DND-41 (cell line): ENCODE measurements at regions not wholly inside any gene's neighbourhood (a gene's known extent, or its start where the extent isn't known, plus 50 kb on each side); places are given as distances from the start of the nearest gene placed in this dataset.

ENCODE experiments used
- ATAC-seq: fragments of 200-7000 bp; cut with Tn5 transposase; 3 replicates; pipeline ENCODE4 v1.9.1; 2021; ENCODE audit warnings: low read depth; ENCODE audit not compliant: insufficient read depth
- DNase-seq: peaks from one replicate; pipeline ENCODE4 v3.0.0-alpha.2; 2020
- H2AFZ ChIP-seq: 2 replicates; pipeline ENCODE4 v1.6.0; 2012; ENCODE audit warnings: low read depth, low read length
- H3K27ac ChIP-seq: 2 replicates; pipeline ENCODE4 v1.5.1; 2012; ENCODE audit warnings: low read length, inconsistent platforms
- H3K27me3 ChIP-seq: fragments of 200-600 bp; sonication (generic); 2 replicates; pipeline ENCODE4 v1.6.0; 2012; ENCODE audit warnings: low read length, mild to moderate bottlenecking, inconsistent platforms; ENCODE audit not compliant: insufficient read depth, poor library complexity
- H3K36me3 ChIP-seq: 2 replicates; pipeline ENCODE4 v1.5.1; 2012; ENCODE audit warnings: low read length, inconsistent platforms; ENCODE audit not compliant: insufficient read depth
- H3K4me1 ChIP-seq: 2 replicates; pipeline ENCODE4 v1.5.1; 2012; ENCODE audit warnings: mild to moderate bottlenecking, low read length; ENCODE audit not compliant: insufficient read depth
- H3K4me2 ChIP-seq: 2 replicates; pipeline ENCODE4 v1.6.0; 2012; ENCODE audit warnings: mild to moderate bottlenecking, moderate library complexity, low read length, inconsistent platforms; ENCODE audit not compliant: insufficient read depth
- H3K4me3 ChIP-seq, 2 experiments: fragments of 200-600 bp in 1 of 2; shearing (Covaris generic) in 1 of 2; 2 replicates each; pipeline ENCODE4 v1.5.1; 2012 to 2016; ENCODE audit warnings: inconsistent platforms in 2 of 2, low read length in 2 of 2, mild to moderate bottlenecking in 2 of 2, low read depth in 1 of 2, moderate library complexity in 1 of 2
- H3K79me2 ChIP-seq: 2 replicates; pipeline ENCODE4 v1.6.0; 2012; ENCODE audit warnings: low read length, inconsistent platforms; ENCODE audit not compliant: insufficient read depth
- H3K9ac ChIP-seq: 2 replicates; pipeline ENCODE4 v1.6.0; 2012; ENCODE audit warnings: low read depth, mild to moderate bottlenecking, inconsistent platforms, low read length, moderate library complexity
- H3K9me3 ChIP-seq: 2 replicates; pipeline ENCODE4 v1.5.1; 2012; ENCODE audit warnings: low read length, moderate library complexity, mild to moderate bottlenecking, inconsistent platforms; ENCODE audit not compliant: insufficient read depth, severe bottlenecking
- H4K20me1 ChIP-seq: 2 replicates; pipeline ENCODE4 v1.6.0; 2012; ENCODE audit warnings: low read length; ENCODE audit not compliant: insufficient read depth
- EZH2 ChIP-seq: IDR thresholded peaks from 3 replicates; pipeline ENCODE4 v1.6.1; 2012; ENCODE audit warnings: borderline replicate concordance, low read depth, mild to moderate bottlenecking, moderate library complexity, low read length, inconsistent platforms; ENCODE audit not compliant: severe bottlenecking
- TF ChIP-seq, protein P1 (sequence below): IDR thresholded peaks from 2 replicates; pipeline ENCODE4 v1.5.1; 2012; ENCODE audit warnings: borderline replicate concordance, low read length, moderate library complexity, mild to moderate bottlenecking; ENCODE audit not compliant: poor library complexity, severe bottlenecking; ENCODE audit errors: extremely low read depth

DNA sequence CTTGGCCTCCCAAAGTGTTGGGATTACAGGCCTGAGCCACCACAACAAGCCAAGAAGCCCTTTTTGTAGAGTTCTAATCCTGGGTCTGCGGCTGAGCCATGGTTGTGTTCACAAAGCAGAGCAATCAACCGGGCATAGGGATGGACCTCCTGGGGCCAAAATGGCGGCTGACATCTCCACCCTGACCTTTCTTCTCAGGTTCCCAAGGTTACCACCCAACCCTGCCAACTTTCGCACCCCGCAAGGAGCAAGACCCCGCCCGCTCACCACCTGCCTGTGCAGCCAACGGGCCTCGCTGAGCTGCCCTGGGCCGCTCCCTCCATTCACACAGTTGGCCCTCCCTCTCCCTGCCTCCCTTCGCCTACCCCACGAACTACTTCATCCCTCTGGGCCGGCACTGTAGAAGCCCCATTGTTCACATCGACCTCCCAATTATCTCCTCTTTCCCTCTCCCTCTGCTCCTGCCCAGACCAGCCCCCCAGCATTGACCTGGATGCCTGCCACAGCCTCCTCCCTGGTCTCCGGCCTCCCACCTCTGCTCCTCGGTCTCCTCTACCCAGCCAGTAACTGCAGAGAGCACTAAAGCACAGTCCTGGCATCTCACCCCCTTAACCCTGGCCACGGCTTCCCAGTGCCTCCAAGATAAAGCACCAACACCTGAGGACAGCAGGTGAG, 62.0 kb upstream of the TFRC start:
- H3K9ac ChIP-seq, result no peak overlapping the region
- no peaks in the 10 kb centered on the region for H3K36me3 ChIP-seq
- H3K27ac ChIP-seq, result no peak overlapping the region
- H4K20me1 ChIP-seq, result no peaks in the 10 kb centered on the region
- H3K4me2 ChIP-seq, result no peak overlapping the region
- no peaks in the 10 kb centered on the region for H3K9me3 ChIP-seq
- no peak for ATAC-seq
- no peak overlapping the region for H3K4me3 ChIP-seq
- no peak for DNase-seq
- H3K27me3 ChIP-seq, result no peaks in the 10 kb centered on the region
- H2AFZ ChIP-seq, result no peak overlapping the region
- H3K79me2 ChIP-seq, result no peaks in the 10 kb centered on the region
- no peak for TF ChIP-seq EZH2
- TF ChIP-seq, protein P1, sequence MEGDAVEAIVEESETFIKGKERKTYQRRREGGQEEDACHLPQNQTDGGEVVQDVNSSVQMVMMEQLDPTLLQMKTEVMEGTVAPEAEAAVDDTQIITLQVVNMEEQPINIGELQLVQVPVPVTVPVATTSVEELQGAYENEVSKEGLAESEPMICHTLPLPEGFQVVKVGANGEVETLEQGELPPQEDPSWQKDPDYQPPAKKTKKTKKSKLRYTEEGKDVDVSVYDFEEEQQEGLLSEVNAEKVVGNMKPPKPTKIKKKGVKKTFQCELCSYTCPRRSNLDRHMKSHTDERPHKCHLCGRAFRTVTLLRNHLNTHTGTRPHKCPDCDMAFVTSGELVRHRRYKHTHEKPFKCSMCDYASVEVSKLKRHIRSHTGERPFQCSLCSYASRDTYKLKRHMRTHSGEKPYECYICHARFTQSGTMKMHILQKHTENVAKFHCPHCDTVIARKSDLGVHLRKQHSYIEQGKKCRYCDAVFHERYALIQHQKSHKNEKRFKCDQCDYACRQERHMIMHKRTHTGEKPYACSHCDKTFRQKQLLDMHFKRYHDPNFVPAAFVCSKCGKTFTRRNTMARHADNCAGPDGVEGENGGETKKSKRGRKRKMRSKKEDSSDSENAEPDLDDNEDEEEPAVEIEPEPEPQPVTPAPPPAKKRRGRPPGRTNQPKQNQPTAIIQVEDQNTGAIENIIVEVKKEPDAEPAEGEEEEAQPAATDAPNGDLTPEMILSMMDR, result no peak
- no peaks in the 10 kb centered on the region for H3K4me1 ChIP-seq

DNA sequence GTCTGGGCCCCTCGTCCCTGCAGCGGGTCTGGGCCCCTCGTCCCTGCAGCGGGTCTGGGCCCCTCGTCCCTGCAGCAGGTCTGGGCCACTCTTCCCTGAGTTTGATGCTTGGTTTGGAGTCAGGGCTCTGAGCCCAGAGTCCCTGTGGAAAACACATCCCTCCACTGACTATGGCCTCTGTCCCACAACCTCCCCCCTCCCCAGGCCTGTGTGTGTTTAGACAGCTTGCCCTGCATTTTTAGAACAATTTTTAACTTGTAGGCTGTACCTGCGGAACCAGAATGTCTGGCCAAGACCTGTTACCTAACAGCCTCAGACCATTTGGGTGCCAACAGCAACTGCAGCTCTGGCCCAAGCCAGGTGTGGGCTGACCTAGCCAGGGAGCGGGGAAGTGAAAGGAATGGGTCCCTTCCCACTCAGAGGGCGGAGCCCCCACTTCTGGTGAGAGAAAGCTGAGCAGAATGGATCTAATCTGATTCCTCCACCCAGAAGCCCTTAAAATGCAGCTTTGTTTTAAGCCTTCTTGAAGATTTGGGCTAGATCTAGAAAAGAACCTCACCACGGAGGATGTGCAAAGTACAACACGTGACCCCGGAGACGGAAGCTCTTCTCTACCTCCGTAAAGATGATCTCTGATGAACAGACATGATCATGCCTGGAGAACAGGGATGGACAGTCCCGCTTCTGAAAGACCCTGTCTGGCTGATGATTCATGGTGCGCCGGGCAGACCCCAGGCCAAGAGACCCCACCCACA, 60.5 kb upstream of the TFRC start:
- H3K79me2 ChIP-seq, result no peaks in the 10 kb centered on the region
- H3K4me2 ChIP-seq, result no peak overlapping the region
- H3K36me3 ChIP-seq, result no peaks in the 10 kb centered on the region
- no peak overlapping the region for H2AFZ ChIP-seq
- H3K27ac ChIP-seq, result no peak overlapping the region
- H3K9ac ChIP-seq, result no peak overlapping the region
- DNase-seq (no peak), ATAC-seq (no peak)
- no peaks in the 10 kb centered on the region for H3K9me3 ChIP-seq
- no peaks in the 10 kb centered on the region for H3K4me1 ChIP-seq
- TF ChIP-seq, protein P1, result no peak
- no peak for TF ChIP-seq EZH2
- no peaks in the 10 kb centered on the region for H3K27me3 ChIP-seq
- H4K20me1 ChIP-seq, result no peaks in the 10 kb centered on the region
- no peak overlapping the region for H3K4me3 ChIP-seq

GRCh38 chr3:196141866-196142201, 59.9 kb upstream of the TFRC start:
- Histone ChIP-seq H3K4me3 (no peak overlapping the region), H2AFZ (no peak overlapping the region), H3K27ac (no peak overlapping the region), H3K9me3 (no peaks in the 10 kb centered on the region), H3K27me3 (no peaks in the 10 kb centered on the region), H3K36me3 (no peaks in the 10 kb centered on the region), H4K20me1 (no peaks in the 10 kb centered on the region), H3K4me1 (peaks cover under 1% of the 10 kb centered on the region; the same call in 1 of the 2 replicates), H3K9ac (no peak overlapping the region), H3K79me2 (no peaks in the 10 kb centered on the region), H3K4me2 (no peak overlapping the region)
- DNase-seq (no peak), ATAC-seq (no peak)
- TF ChIP-seq EZH2, result no peak
- TF ChIP-seq, protein P1, result no peak
